ENCODE measurements at regions not wholly inside any gene's neighbourhood (a gene's known extent, or its start where the extent isn't known, plus 50 kb on each side); places are given as distances from the start of the nearest gene placed in this dataset.

DNA sequence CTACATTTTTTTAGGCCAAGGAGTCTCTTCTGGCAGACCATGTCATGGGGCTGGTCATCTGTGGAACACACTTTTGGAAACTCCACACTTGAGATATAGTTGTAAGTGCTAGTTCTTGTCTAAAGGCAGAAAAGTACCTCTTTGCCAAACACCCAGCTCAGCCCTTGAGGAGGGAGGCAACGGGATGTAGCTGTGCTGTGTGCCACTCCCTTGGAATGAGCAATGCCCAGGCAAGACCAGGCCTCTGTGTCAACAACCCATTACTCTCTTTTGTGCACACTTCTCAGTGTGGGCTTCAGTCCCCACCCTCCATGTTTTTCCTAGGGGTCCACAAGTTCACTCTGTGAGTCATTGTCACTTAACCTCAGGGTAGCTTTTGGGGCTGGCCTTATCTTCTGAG is 528.3 kb upstream of the CFAP20DC start:
- TF ChIP-seq, protein P1, sequence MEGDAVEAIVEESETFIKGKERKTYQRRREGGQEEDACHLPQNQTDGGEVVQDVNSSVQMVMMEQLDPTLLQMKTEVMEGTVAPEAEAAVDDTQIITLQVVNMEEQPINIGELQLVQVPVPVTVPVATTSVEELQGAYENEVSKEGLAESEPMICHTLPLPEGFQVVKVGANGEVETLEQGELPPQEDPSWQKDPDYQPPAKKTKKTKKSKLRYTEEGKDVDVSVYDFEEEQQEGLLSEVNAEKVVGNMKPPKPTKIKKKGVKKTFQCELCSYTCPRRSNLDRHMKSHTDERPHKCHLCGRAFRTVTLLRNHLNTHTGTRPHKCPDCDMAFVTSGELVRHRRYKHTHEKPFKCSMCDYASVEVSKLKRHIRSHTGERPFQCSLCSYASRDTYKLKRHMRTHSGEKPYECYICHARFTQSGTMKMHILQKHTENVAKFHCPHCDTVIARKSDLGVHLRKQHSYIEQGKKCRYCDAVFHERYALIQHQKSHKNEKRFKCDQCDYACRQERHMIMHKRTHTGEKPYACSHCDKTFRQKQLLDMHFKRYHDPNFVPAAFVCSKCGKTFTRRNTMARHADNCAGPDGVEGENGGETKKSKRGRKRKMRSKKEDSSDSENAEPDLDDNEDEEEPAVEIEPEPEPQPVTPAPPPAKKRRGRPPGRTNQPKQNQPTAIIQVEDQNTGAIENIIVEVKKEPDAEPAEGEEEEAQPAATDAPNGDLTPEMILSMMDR (conservative IDR thresholded peaks at IDR 0.05): no peak
- 92 to 100% methylated on average over 1 of the region's 1 CpG for WGBS, 2 experiments (ENCODE audit: insufficient coverage in 1 of 2, insufficient read length in 1 of 2)
- H3K27ac Mint-ChIP-seq: no peak overlapping the region
- H3K36me3 ChIP-seq (ENCODE audit: control insufficient read depth, insufficient read depth, low read length): no peaks in the 10 kb centered on the region
- no peak overlapping the region for H3K9ac ChIP-seq (ENCODE audit: extremely low read depth, low read length, poor library complexity, severe bottlenecking)
- H3K27me3 Mint-ChIP-seq (ENCODE audit: insufficient read depth): peaks cover 2% of the 10 kb centered on the region
- no peaks in the 10 kb centered on the region for H3K36me3 Mint-ChIP-seq (ENCODE audit: low read depth)
- no peaks in the 10 kb centered on the region for H3K4me1 ChIP-seq (ENCODE audit: control insufficient read depth, insufficient read depth, low read length)
- no peaks in the 10 kb centered on the region for H3K4me1 Mint-ChIP-seq
- no peaks in the 10 kb centered on the region for H3K27me3 ChIP-seq (ENCODE audit: control insufficient read depth, insufficient read depth, low read length, poor library complexity, severe bottlenecking)
- DNase-seq: no peak
- peaks cover 7% of the 10 kb centered on the region for H3K9me3 ChIP-seq (ENCODE audit: control insufficient read depth, low read length)
- no peak overlapping the region for H3K4me3 Mint-ChIP-seq
- peaks cover 4% of the 10 kb centered on the region for H3K9me3 Mint-ChIP-seq
- H3K27ac ChIP-seq (ENCODE audit: low read depth, low read length): no peak overlapping the region
- H3K4me3 ChIP-seq (ENCODE audit: low read length): no peak overlapping the region

DNA sequence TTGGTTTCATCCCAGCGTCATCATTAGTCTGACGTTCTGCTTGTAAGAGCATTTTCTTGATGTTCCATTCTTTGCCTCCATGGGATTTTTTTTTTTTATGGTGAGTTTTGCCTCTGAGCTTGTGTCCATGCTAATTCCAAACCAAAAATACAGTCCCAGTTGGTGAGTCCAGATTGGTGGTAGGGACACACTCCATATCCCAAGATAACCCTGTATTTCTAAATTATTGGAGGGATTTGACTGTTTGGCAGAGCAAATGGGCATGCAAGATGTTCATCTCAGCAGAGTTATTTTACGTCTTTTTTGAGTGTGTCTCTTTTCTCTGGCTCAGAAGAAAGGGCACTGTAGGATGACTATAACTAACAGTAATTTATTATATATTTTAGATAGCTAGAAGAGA is 526.8 kb upstream of the CFAP20DC start:
- H3K36me3 ChIP-seq (ENCODE audit: control insufficient read depth, insufficient read depth, low read length): no peaks in the 10 kb centered on the region
- 50 to 56% methylated on average over 2 to 3 of the region's 3 CpGs for WGBS, 2 experiments (ENCODE audit: insufficient coverage in 1 of 2, insufficient read length in 1 of 2)
- no peak overlapping the region for H3K27ac Mint-ChIP-seq
- no peaks in the 10 kb centered on the region for H3K4me1 Mint-ChIP-seq
- H3K9me3 ChIP-seq (ENCODE audit: control insufficient read depth, low read length): no peaks in the 10 kb centered on the region
- no peaks in the 10 kb centered on the region for H3K27me3 ChIP-seq (ENCODE audit: control insufficient read depth, insufficient read depth, low read length, poor library complexity, severe bottlenecking)
- H3K9ac ChIP-seq (ENCODE audit: extremely low read depth, low read length, poor library complexity, severe bottlenecking): no peak overlapping the region
- DNase-seq: no peak
- H3K9me3 Mint-ChIP-seq: no peaks in the 10 kb centered on the region
- no peak overlapping the region for H3K4me3 ChIP-seq (ENCODE audit: low read length)
- no peak overlapping the region for H3K4me3 Mint-ChIP-seq
- no peak overlapping the region for H3K27ac ChIP-seq (ENCODE audit: low read depth, low read length)
- no peaks in the 10 kb centered on the region for H3K36me3 Mint-ChIP-seq (ENCODE audit: low read depth)
- peaks cover 2% of the 10 kb centered on the region for H3K27me3 Mint-ChIP-seq (ENCODE audit: insufficient read depth)
- no peaks in the 10 kb centered on the region for H3K4me1 ChIP-seq (ENCODE audit: control insufficient read depth, insufficient read depth, low read length)
- TF ChIP-seq, protein P1 (conservative IDR thresholded peaks at IDR 0.05): no peak

DNA sequence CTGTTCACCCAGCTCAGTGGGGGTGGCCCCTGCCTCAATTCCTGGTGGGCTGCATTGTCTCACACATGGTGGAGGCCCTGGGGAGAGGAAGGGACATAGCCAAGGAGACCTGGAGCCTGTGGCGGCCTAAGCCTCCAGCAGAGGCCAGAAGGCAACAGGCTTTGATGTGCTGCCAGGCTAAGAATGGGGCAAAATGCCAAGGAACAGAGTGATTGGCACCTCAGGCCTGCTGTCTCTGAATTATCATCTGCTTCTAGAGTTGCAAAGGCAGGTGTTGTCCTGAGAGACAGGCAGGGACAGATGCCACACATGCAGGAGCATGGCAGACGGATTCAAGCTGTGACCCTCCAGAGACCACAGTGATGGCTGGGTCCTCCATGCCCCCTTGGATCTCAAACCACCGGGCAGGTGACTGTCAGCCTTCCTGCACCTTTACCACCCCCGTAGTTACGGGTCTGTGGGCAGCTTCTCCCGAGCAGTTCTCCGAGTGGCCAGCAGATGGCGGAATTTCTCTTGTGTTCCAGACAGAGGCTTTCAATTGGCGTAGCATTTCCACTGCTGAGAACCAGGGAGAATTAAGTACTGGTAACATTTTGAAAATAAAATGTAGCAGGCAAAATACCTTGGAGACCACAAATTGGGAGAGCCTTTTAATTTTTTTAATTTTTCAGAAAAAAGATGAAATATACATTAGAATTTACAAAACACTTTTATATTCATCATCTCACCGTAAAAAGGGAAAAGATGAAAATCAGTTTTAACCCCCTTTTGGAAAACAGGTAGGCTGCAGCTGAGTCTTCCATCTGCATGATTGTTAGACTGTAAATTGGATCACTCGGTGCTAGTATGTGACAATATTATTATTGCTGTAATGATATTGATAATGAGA is 525.5 kb upstream of the CFAP20DC start:
- H3K4me1 Mint-ChIP-seq: peaks cover 7% of the 10 kb centered on the region
- no peaks in the 10 kb centered on the region for H3K27me3 ChIP-seq (ENCODE audit: control insufficient read depth, insufficient read depth, low read length, poor library complexity, severe bottlenecking)
- H3K4me1 ChIP-seq (ENCODE audit: control insufficient read depth, insufficient read depth, low read length): peaks cover 2% of the 10 kb centered on the region
- H3K27ac ChIP-seq (ENCODE audit: low read depth, low read length): no peak overlapping the region
- 24 to 34% methylated on average over 9 to 11 of the region's 11 CpGs for WGBS, 2 experiments (ENCODE audit: insufficient coverage in 1 of 2, insufficient read length in 1 of 2)
- TF ChIP-seq, protein P1 (conservative IDR thresholded peaks at IDR 0.05): peak; percentile 97
- H3K27ac Mint-ChIP-seq: no peak overlapping the region
- no peaks in the 10 kb centered on the region for H3K9me3 Mint-ChIP-seq
- no peak overlapping the region for H3K9ac ChIP-seq (ENCODE audit: extremely low read depth, low read length, poor library complexity, severe bottlenecking)
- H3K27me3 Mint-ChIP-seq (ENCODE audit: insufficient read depth): peaks cover 1% of the 10 kb centered on the region
- H3K36me3 Mint-ChIP-seq (ENCODE audit: low read depth): no peaks in the 10 kb centered on the region
- no peak overlapping the region for H3K4me3 ChIP-seq (ENCODE audit: low read length)
- no peaks in the 10 kb centered on the region for H3K36me3 ChIP-seq (ENCODE audit: control insufficient read depth, insufficient read depth, low read length)
- no peak overlapping the region for H3K4me3 Mint-ChIP-seq
- H3K9me3 ChIP-seq (ENCODE audit: control insufficient read depth, low read length): no peaks in the 10 kb centered on the region
- peak; percentile 96 for DNase-seq

Measured in endodermal cell (in vitro differentiated cells).